Panc1 (cell line): ENCODE measurements at regions not wholly inside any gene's neighbourhood (a gene's known extent, or its start where the extent isn't known, plus 50 kb on each side); places are given as distances from the start of the nearest gene placed in this dataset.

Experiments used
- CTCF ChIP-seq: fragments of 450-650 bp; IDR thresholded peaks from 2 replicates; pipeline ENCODE4 v1.5.1; 2017; ENCODE audit warnings: mild to moderate bottlenecking
- POLR2AphosphoS5 ChIP-seq: IDR thresholded peaks from 2 replicates; pipeline ENCODE4 v1.6.1; 2012; ENCODE audit warnings: mild to moderate bottlenecking, low read depth, low read length, moderate library complexity
- REST ChIP-seq, 2 experiments: IDR thresholded peaks; 2 replicates each; pipeline ENCODE4 v1.6.1; 2011 to 2012; ENCODE audit warnings: low read depth in 2 of 2, control low read depth in 1 of 2, low read length in 1 of 2, mild to moderate bottlenecking in 1 of 2, moderate library complexity in 1 of 2; ENCODE audit not compliant: insufficient read depth in 1 of 2
- TCF7L2 ChIP-seq: IDR thresholded peaks from 2 replicates; pipeline ENCODE4 v1.6.1; 2011; ENCODE audit warnings: mild to moderate bottlenecking, low read depth, low read length, inconsistent platforms

GRCh38 chr12:63036974-63037335, 102.0 kb upstream of the PPM1H start:
- TF ChIP-seq CTCF: no peak
- no peak for TF ChIP-seq POLR2AphosphoS5
- no peak for TF ChIP-seq REST (IDR thresholded peaks at IDR 0.05; ENCODE audit: insufficient read depth in 1 of 2, low read depth in 2 of 2, low read length in 1 of 2)
- TF ChIP-seq TCF7L2: no peak
